IMR-90 (cell line): ENCODE measurements at regions not wholly inside any gene's neighbourhood (a gene's known extent, or its start where the extent isn't known, plus 50 kb on each side); places are given as distances from the start of the nearest gene placed in this dataset.

Experiments used
- FOS ChIP-seq: fragments of 150-350 bp; IDR thresholded peaks from 2 replicates; pipeline ENCODE4 v1.6.1; 2016; ENCODE audit warnings: low read depth, low read length
- MAFK ChIP-seq: IDR thresholded peaks from 2 replicates; pipeline ENCODE4 v1.6.1; 2012; ENCODE audit warnings: low read depth, low read length, improper control_type of control experiment
- MAZ ChIP-seq: IDR thresholded peaks from 2 replicates; pipeline ENCODE4 v1.6.1; 2012; ENCODE audit warnings: low read depth, mild to moderate bottlenecking, low read length, improper control_type of control experiment, moderate library complexity, borderline replicate concordance
- MXI1 ChIP-seq: IDR thresholded peaks from 2 replicates; pipeline ENCODE4 v1.6.1; 2012; ENCODE audit warnings: low read depth, mild to moderate bottlenecking, low read length, moderate library complexity, borderline replicate concordance
- NFE2L2 ChIP-seq: fragments of 150-350 bp; IDR thresholded peaks from 2 replicates; pipeline ENCODE4 v1.6.1; 2016; ENCODE audit warnings: low read depth, mild to moderate bottlenecking, low read length
- POLR2A ChIP-seq: IDR thresholded peaks from 2 replicates; pipeline ENCODE4 v1.6.1; 2012; ENCODE audit warnings: mild to moderate bottlenecking, low read depth, low read length
- RAD21 ChIP-seq: IDR thresholded peaks from 2 replicates; pipeline ENCODE4 v1.6.1; 2012; ENCODE audit warnings: low read length, improper control_type of control experiment
- RFX5 ChIP-seq: IDR thresholded peaks from 2 replicates; pipeline ENCODE4 v1.8.0; 2012; ENCODE audit warnings: low read depth, mild to moderate bottlenecking, low read length, moderate library complexity
- SMC3 ChIP-seq: fragments of 150-350 bp; IDR thresholded peaks from 2 replicates; pipeline ENCODE4 v1.6.1; 2016; ENCODE audit warnings: low read depth, mild to moderate bottlenecking, antibody characterized with exemption, low read length, moderate library complexity
- TF ChIP-seq, protein P1 (sequence below): conservative IDR thresholded peaks from 2 replicates; pipeline ENCODE4 v1.5.1; 2012; ENCODE audit warnings: mild to moderate bottlenecking, low read depth, low read length, improper control_type of control experiment
- TF ChIP-seq, protein P2 (sequence below): fragments of 150-350 bp; IDR thresholded peaks from 2 replicates; pipeline ENCODE4 v1.6.1; 2016; ENCODE audit warnings: low read depth, mild to moderate bottlenecking, low read length, moderate library complexity, borderline replicate concordance
- TF ChIP-seq, protein P3 (sequence below): fragments of 150-350 bp; IDR thresholded peaks from 2 replicates; pipeline ENCODE4 v1.6.1; 2017; ENCODE audit warnings: mild to moderate bottlenecking, antibody characterized with exemption, low read length, low read depth

DNA sequence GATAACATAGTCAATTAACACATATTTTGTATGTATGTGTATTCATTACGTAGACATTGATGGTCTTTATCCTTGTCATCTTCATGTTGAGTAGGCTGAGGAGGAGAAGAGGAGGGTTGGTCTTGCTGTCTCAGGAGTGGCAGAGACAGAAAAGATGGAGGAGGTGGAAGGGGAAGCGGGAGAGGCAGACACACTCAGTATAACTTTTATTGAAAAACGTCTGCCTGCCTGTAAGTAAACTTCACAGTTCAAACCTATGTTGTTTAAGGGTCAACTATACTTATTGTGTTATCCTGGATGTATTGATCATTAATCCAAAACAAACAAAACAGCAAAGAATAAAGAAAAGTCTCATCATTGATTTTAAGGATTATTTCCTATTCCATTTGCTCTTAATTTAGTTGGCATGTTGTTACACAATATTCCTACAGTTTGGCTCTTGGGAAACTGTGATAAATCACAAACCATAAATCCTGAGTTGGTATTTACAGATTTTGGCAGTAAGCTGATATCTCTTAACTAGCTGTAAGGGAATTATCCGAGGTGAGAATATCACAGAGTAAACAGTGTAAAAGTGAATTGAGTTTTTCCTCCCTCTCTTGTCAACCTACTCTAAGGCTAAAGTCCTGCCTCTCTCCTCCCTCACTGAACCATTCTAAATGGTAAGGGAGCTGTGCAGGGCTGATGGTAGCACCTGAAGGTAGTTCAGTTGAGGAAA is 487.2 kb downstream of the SPATA31D1 start:
- TF ChIP-seq, protein P1, sequence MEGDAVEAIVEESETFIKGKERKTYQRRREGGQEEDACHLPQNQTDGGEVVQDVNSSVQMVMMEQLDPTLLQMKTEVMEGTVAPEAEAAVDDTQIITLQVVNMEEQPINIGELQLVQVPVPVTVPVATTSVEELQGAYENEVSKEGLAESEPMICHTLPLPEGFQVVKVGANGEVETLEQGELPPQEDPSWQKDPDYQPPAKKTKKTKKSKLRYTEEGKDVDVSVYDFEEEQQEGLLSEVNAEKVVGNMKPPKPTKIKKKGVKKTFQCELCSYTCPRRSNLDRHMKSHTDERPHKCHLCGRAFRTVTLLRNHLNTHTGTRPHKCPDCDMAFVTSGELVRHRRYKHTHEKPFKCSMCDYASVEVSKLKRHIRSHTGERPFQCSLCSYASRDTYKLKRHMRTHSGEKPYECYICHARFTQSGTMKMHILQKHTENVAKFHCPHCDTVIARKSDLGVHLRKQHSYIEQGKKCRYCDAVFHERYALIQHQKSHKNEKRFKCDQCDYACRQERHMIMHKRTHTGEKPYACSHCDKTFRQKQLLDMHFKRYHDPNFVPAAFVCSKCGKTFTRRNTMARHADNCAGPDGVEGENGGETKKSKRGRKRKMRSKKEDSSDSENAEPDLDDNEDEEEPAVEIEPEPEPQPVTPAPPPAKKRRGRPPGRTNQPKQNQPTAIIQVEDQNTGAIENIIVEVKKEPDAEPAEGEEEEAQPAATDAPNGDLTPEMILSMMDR: no peak
- TF ChIP-seq POLR2A (no peak), FOS (no peak), RFX5 (no peak), SMC3 (no peak), MXI1 (no peak), MAZ (no peak), RAD21 (no peak), NFE2L2 (no peak), MAFK (no peak)
- TF ChIP-seq, protein P2, sequence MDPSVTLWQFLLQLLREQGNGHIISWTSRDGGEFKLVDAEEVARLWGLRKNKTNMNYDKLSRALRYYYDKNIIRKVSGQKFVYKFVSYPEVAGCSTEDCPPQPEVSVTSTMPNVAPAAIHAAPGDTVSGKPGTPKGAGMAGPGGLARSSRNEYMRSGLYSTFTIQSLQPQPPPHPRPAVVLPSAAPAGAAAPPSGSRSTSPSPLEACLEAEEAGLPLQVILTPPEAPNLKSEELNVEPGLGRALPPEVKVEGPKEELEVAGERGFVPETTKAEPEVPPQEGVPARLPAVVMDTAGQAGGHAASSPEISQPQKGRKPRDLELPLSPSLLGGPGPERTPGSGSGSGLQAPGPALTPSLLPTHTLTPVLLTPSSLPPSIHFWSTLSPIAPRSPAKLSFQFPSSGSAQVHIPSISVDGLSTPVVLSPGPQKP: no peak
- TF ChIP-seq, protein P3, sequence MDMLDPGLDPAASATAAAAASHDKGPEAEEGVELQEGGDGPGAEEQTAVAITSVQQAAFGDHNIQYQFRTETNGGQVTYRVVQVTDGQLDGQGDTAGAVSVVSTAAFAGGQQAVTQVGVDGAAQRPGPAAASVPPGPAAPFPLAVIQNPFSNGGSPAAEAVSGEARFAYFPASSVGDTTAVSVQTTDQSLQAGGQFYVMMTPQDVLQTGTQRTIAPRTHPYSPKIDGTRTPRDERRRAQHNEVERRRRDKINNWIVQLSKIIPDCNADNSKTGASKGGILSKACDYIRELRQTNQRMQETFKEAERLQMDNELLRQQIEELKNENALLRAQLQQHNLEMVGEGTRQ: no peak
